Dendritic cell treated with granulocyte-macrophage colony-stimulating factor and Interleukin-4, amounts not matched to agents 40 ng/mL and 50 ng/mL, for 4 days (primary cell): ENCODE measurements at regions not wholly inside any gene's neighbourhood (a gene's known extent, or its start where the extent isn't known, plus 50 kb on each side); places are given as distances from the start of the nearest gene placed in this dataset.
"Not testable (repeated sequence)": the region's sequence is repeated elsewhere in the genome, so short reads cannot be mapped to it uniquely, and the experiment has no call there.

Experiments used
- H3K27ac Mint-ChIP-seq: one replicate; pipeline ENCODE4 v1.8.0; 2022; ENCODE audit warnings: mild to moderate bottlenecking, mixed read lengths
- H3K27me3 Mint-ChIP-seq: one replicate; pipeline ENCODE4 v1.8.0; 2022; ENCODE audit warnings: mild to moderate bottlenecking, mixed read lengths
- H3K36me3 Mint-ChIP-seq: one replicate; pipeline ENCODE4 v1.8.0; 2022; ENCODE audit warnings: low read depth, mixed read lengths
- H3K4me1 Mint-ChIP-seq: one replicate; pipeline ENCODE4 v1.8.0; 2022; ENCODE audit warnings: low read depth, mixed read lengths
- H3K4me3 Mint-ChIP-seq: one replicate; pipeline ENCODE4 v1.8.0; 2022; ENCODE audit warnings: mild to moderate bottlenecking, moderate library complexity, mixed read lengths
- H3K9me3 Mint-ChIP-seq: one replicate; pipeline ENCODE4 v1.8.0; 2022; ENCODE audit warnings: mixed read lengths
- intact Hi-C: fragments of 100-400 bp; cut with micrococcal nuclease; formaldehyde crosslinking; loops from one replicate; pipeline ENCODE4 v1.15.0; 2022

GRCh38 chr10:105761576-105762260 lies 1120.6 kb downstream of the SORCS3 start:
- Mint-ChIP-seq H3K4me3 (no peak overlapping the region), H3K36me3 (no peaks in the 10 kb centered on the region), H3K4me1 (no peaks in the 10 kb centered on the region), H3K27me3 (no peaks in the 10 kb centered on the region), H3K9me3 (no peaks in the 10 kb centered on the region), H3K27ac (no peak overlapping the region)
- intact Hi-C loops, result no loop called here

GRCh38 chr10:105759669-105760068 lies 1118.6 kb downstream of the SORCS3 start:
- H3K9me3 Mint-ChIP-seq, result no peaks in the 10 kb centered on the region
- no peak overlapping the region for H3K4me3 Mint-ChIP-seq
- H3K27ac Mint-ChIP-seq, result no peak overlapping the region
- H3K27me3 Mint-ChIP-seq, result no peaks in the 10 kb centered on the region
- H3K4me1 Mint-ChIP-seq, result no peaks in the 10 kb centered on the region
- no peaks in the 10 kb centered on the region for H3K36me3 Mint-ChIP-seq
- intact Hi-C loops, result no loop called here

- intact Hi-C loops, result no loop called here
- H3K9me3 Mint-ChIP-seq, result no peaks in the 10 kb centered on the region
- H3K4me3 Mint-ChIP-seq, result no peak overlapping the region
- H3K4me1 Mint-ChIP-seq, result no peaks in the 10 kb centered on the region
- H3K27me3 Mint-ChIP-seq, result no peaks in the 10 kb centered on the region
- no peaks in the 10 kb centered on the region for H3K36me3 Mint-ChIP-seq
- no peak overlapping the region for H3K27ac Mint-ChIP-seq
Measured at GRCh38 chr10:105758209-105758998, 1117.3 kb downstream of the SORCS3 start.

GRCh38 chr10:105757302-105757701 lies 1116.2 kb downstream of the SORCS3 start:
- H3K4me3 Mint-ChIP-seq, result no peak overlapping the region
- intact Hi-C loops, result no loop called here
- no peaks in the 10 kb centered on the region for H3K36me3 Mint-ChIP-seq
- H3K27ac Mint-ChIP-seq, result no peak overlapping the region
- no peaks in the 10 kb centered on the region for H3K4me1 Mint-ChIP-seq
- H3K9me3 Mint-ChIP-seq, result no peaks in the 10 kb centered on the region
- no peaks in the 10 kb centered on the region for H3K27me3 Mint-ChIP-seq

- H3K9me3 Mint-ChIP-seq, result no peaks in the 10 kb centered on the region
- H3K36me3 Mint-ChIP-seq, result no peaks in the 10 kb centered on the region
- no peaks in the 10 kb centered on the region for H3K4me1 Mint-ChIP-seq
- no peak overlapping the region for H3K27ac Mint-ChIP-seq
- intact Hi-C loops, result no loop called here
- no peaks in the 10 kb centered on the region for H3K27me3 Mint-ChIP-seq
- H3K4me3 Mint-ChIP-seq, result no peak overlapping the region
Measured at GRCh38 chr10:105756386-105756785, 1115.3 kb downstream of the SORCS3 start.

GRCh38 chr10:105751688-105752087 lies 1110.6 kb downstream of the SORCS3 start:
- Mint-ChIP-seq H3K27me3 (no peaks in the 10 kb centered on the region), H3K27ac (no peak overlapping the region), H3K4me3 (no peak overlapping the region)

GRCh38 chr10:105745596-105746148 lies 1104.6 kb downstream of the SORCS3 start:
- no peaks in the 10 kb centered on the region for H3K36me3 Mint-ChIP-seq
- H3K4me3 Mint-ChIP-seq, result no peak overlapping the region
- no peaks in the 10 kb centered on the region for H3K9me3 Mint-ChIP-seq
- H3K27me3 Mint-ChIP-seq, result no peaks in the 10 kb centered on the region
- intact Hi-C loops, result no loop called here
- no peaks in the 10 kb centered on the region for H3K4me1 Mint-ChIP-seq
- H3K27ac Mint-ChIP-seq, result no peak overlapping the region

More at GRCh38 chr10:105751688-105752087, 1110.6 kb downstream of the SORCS3 start:
- H3K9me3 Mint-ChIP-seq, result no peaks in the 10 kb centered on the region
- H3K4me1 Mint-ChIP-seq, result no peaks in the 10 kb centered on the region
- H3K36me3 Mint-ChIP-seq, result no peaks in the 10 kb centered on the region
- intact Hi-C loops, result no loop called here

- intact Hi-C loops, result no loop called here
- H3K4me3 Mint-ChIP-seq, result no peak overlapping the region
- no peaks in the 10 kb centered on the region for H3K9me3 Mint-ChIP-seq
- H3K4me1 Mint-ChIP-seq, result no peaks in the 10 kb centered on the region
- H3K36me3 Mint-ChIP-seq, result no peaks in the 10 kb centered on the region
- H3K27me3 Mint-ChIP-seq, result no peaks in the 10 kb centered on the region
- no peak overlapping the region for H3K27ac Mint-ChIP-seq
Measured at GRCh38 chr10:105743343-105744056, 1102.4 kb downstream of the SORCS3 start.

- intact Hi-C loops, result no loop called here
- Mint-ChIP-seq H3K9me3 (peaks cover 3% of the 10 kb centered on the region), H3K4me1 (no peaks in the 10 kb centered on the region), H3K4me3 (no peak overlapping the region), H3K27me3 (no peaks in the 10 kb centered on the region), H3K27ac (no peak overlapping the region), H3K36me3 (no peaks in the 10 kb centered on the region)
Measured at GRCh38 chr10:105742923-105743322, 1101.8 kb downstream of the SORCS3 start.

GRCh38 chr10:105742184-105742583 lies 1101.1 kb downstream of the SORCS3 start:
- Mint-ChIP-seq H3K27ac (no peak overlapping the region), H3K27me3 (no peaks in the 10 kb centered on the region), H3K4me3 (no peak overlapping the region), H3K4me1 (no peaks in the 10 kb centered on the region), H3K36me3 (no peaks in the 10 kb centered on the region), H3K9me3 (peaks cover 8% of the 10 kb centered on the region)
- intact Hi-C loops, result no loop called here

GRCh38 chr10:105734479-105734878 lies 1093.4 kb downstream of the SORCS3 start:
- no peaks in the 10 kb centered on the region for H3K36me3 Mint-ChIP-seq
- no peak overlapping the region for H3K27ac Mint-ChIP-seq
- intact Hi-C loops, result no loop called here
- H3K27me3 Mint-ChIP-seq, result no peaks in the 10 kb centered on the region
- H3K4me3 Mint-ChIP-seq, result no peak overlapping the region
- H3K9me3 Mint-ChIP-seq, result peaks cover 18% of the 10 kb centered on the region
- H3K4me1 Mint-ChIP-seq, result no peaks in the 10 kb centered on the region

- H3K27ac Mint-ChIP-seq, result no peak overlapping the region
- intact Hi-C loops, result no loop called here
- H3K9me3 Mint-ChIP-seq, result peaks cover 18% of the 10 kb centered on the region
- H3K27me3 Mint-ChIP-seq, result no peaks in the 10 kb centered on the region
- H3K36me3 Mint-ChIP-seq, result no peaks in the 10 kb centered on the region
- no peaks in the 10 kb centered on the region for H3K4me1 Mint-ChIP-seq
- no peak overlapping the region for H3K4me3 Mint-ChIP-seq
Measured at GRCh38 chr10:105733924-105734323, 1092.8 kb downstream of the SORCS3 start.

- no peaks in the 10 kb centered on the region for H3K36me3 Mint-ChIP-seq
- no peaks in the 10 kb centered on the region for H3K4me1 Mint-ChIP-seq
- no peaks in the 10 kb centered on the region for H3K9me3 Mint-ChIP-seq
- intact Hi-C loops, result no loop called here
- H3K27ac Mint-ChIP-seq, result no peak overlapping the region
- no peaks in the 10 kb centered on the region for H3K27me3 Mint-ChIP-seq
- H3K4me3 Mint-ChIP-seq, result no peak overlapping the region
Measured at GRCh38 chr10:105729428-105729827, 1088.3 kb downstream of the SORCS3 start.

- H3K27me3 Mint-ChIP-seq, H3K4me1 Mint-ChIP-seq, H3K9me3 Mint-ChIP-seq, H3K36me3 Mint-ChIP-seq, intact Hi-C loops, H3K27ac Mint-ChIP-seq, H3K4me3 Mint-ChIP-seq: not testable (repeated sequence)
Measured at GRCh38 chr10:105727586-105727985, 1086.5 kb downstream of the SORCS3 start.
